Endodermal cell (in vitro differentiated cells): ENCODE measurements at regions not wholly inside any gene's neighbourhood (a gene's known extent, or its start where the extent isn't known, plus 50 kb on each side); places are given as distances from the start of the nearest gene placed in this dataset.
"Not testable (repeated sequence)": the region's sequence is repeated elsewhere in the genome, so short reads cannot be mapped to it uniquely, and the experiment has no call there.

ENCODE experiments used
- DNase-seq: peaks from one replicate; pipeline ENCODE4 v3.0.0-alpha.2; 2017
- H3K27ac ChIP-seq: 2 replicates; pipeline ENCODE4 v1.5.1; 2013; ENCODE audit warnings: mild to moderate bottlenecking, low read depth, low read length, moderate library complexity
- H3K27me3 ChIP-seq: 2 replicates; pipeline ENCODE4 v1.6.1; 2013; ENCODE audit warnings: mild to moderate bottlenecking, low read length, moderate library complexity; ENCODE audit not compliant: insufficient read depth, control insufficient read depth, poor library complexity, severe bottlenecking
- H3K36me3 ChIP-seq: 2 replicates; pipeline ENCODE4 v1.7.0; 2013; ENCODE audit warnings: mild to moderate bottlenecking, low read length, moderate library complexity; ENCODE audit not compliant: control insufficient read depth, insufficient read depth
- H3K4me1 ChIP-seq: one replicate; pipeline ENCODE4 v1.7.0; 2013; ENCODE audit warnings: low read length; ENCODE audit not compliant: control insufficient read depth, insufficient read depth
- H3K4me3 ChIP-seq: 2 replicates; pipeline ENCODE4 v1.5.1; 2013; ENCODE audit warnings: mild to moderate bottlenecking, low read length, moderate library complexity
- H3K9ac ChIP-seq: 2 replicates; pipeline ENCODE4 v1.6.1; 2013; ENCODE audit warnings: mild to moderate bottlenecking, low read length, moderate library complexity; ENCODE audit not compliant: poor library complexity, severe bottlenecking; ENCODE audit errors: extremely low read depth
- H3K9me3 ChIP-seq: 2 replicates; pipeline ENCODE4 v1.6.1; 2013; ENCODE audit warnings: mild to moderate bottlenecking, low read length, moderate library complexity; ENCODE audit not compliant: control insufficient read depth
- H3K27ac Mint-ChIP-seq: 2 replicates; pipeline ENCODE4 v1.8.0; 2020; ENCODE audit warnings: mixed read lengths
- H3K27me3 Mint-ChIP-seq: 2 replicates; pipeline ENCODE4 v1.8.0; 2021; ENCODE audit warnings: mild to moderate bottlenecking, mixed read lengths; ENCODE audit not compliant: insufficient read depth
- H3K36me3 Mint-ChIP-seq: 2 replicates; pipeline ENCODE4 v1.8.0; 2020; ENCODE audit warnings: low read depth, mixed read lengths
- H3K4me1 Mint-ChIP-seq: 2 replicates; pipeline ENCODE4 v1.8.0; 2020; ENCODE audit warnings: mixed read lengths
- H3K4me3 Mint-ChIP-seq: 2 replicates; pipeline ENCODE4 v1.8.0; 2020; ENCODE audit warnings: mild to moderate bottlenecking, moderate library complexity, mixed read lengths
- H3K9me3 Mint-ChIP-seq: 2 replicates; pipeline ENCODE4 v1.8.0; 2020; ENCODE audit warnings: mild to moderate bottlenecking, mixed read lengths
- CTCF ChIP-seq: fragments of 200-600 bp; sonication (generic); conservative IDR thresholded peaks from 2 replicates; pipeline ENCODE4 v1.5.0; 2021; ENCODE audit warnings: antibody characterized with exemption, mild to moderate bottlenecking
- WGBS, 2 experiments: methylation state at CpG; one replicate each; pipeline versions ENCODE4 v1.1.5 to v1.1.7; 2013; ENCODE audit warnings: missing lambda C conversion rate in 2 of 2, mixed read lengths in 1 of 2; ENCODE audit not compliant: insufficient coverage in 1 of 2, insufficient read length in 1 of 2; 5-methylcytosine and 5-hydroxymethylcytosine counted together

- Mint-ChIP-seq H3K27ac (no peak overlapping the region), H3K4me1 (no peaks in the 10 kb centered on the region), H3K4me3 (no peak overlapping the region), H3K36me3 (peaks cover 2% of the 10 kb centered on the region), H3K9me3 (peaks cover 79% of the 10 kb centered on the region), H3K27me3 (no peaks in the 10 kb centered on the region)
- no peaks in the 10 kb centered on the region for H3K4me1 ChIP-seq
- DNase-seq, result peak; percentile 43
- no peak overlapping the region for H3K4me3 ChIP-seq
- H3K9me3 ChIP-seq, result peaks cover 41% of the 10 kb centered on the region
- H3K36me3 ChIP-seq, result no peaks in the 10 kb centered on the region
- no peaks in the 10 kb centered on the region for H3K27me3 ChIP-seq
- 89 to 90% methylated on average over 30 to 40 of the region's 40 CpGs for WGBS, 2 experiments
- peak; percentile 36 for TF ChIP-seq CTCF
- H3K27ac ChIP-seq, result no peak overlapping the region
- no peak overlapping the region for H3K9ac ChIP-seq
These were observed 933.8 kb downstream of the TMEM121 start for GRCh38 chr14:106459971-106460730.

GRCh38 chr14:106460916-106461315 lies 934.5 kb downstream of the TMEM121 start:
- Mint-ChIP-seq H3K4me3 (no peak overlapping the region), H3K9me3 (peaks cover 77% of the 10 kb centered on the region), H3K4me1 (no peaks in the 10 kb centered on the region), H3K27ac (no peak overlapping the region), H3K36me3 (peaks cover 2% of the 10 kb centered on the region), H3K27me3 (no peaks in the 10 kb centered on the region)
- 94 to 95% methylated on average over 13 to 25 of the region's 25 CpGs for WGBS, 2 experiments
- no peak overlapping the region for H3K27ac ChIP-seq
- no peak overlapping the region for H3K9ac ChIP-seq
- no peaks in the 10 kb centered on the region for H3K4me1 ChIP-seq
- no peak for DNase-seq
- no peaks in the 10 kb centered on the region for H3K36me3 ChIP-seq
- TF ChIP-seq CTCF, result no peak
- H3K4me3 ChIP-seq, result no peak overlapping the region
- H3K9me3 ChIP-seq, result peaks cover 33% of the 10 kb centered on the region
- no peaks in the 10 kb centered on the region for H3K27me3 ChIP-seq

GRCh38 chr14:106466483-106466882 lies 940.1 kb downstream of the TMEM121 start:
- H3K9me3 ChIP-seq, H3K27me3 ChIP-seq, H3K4me1 ChIP-seq, H3K27ac ChIP-seq, H3K4me3 ChIP-seq, H3K27ac Mint-ChIP-seq, H3K4me1 Mint-ChIP-seq, H3K9ac ChIP-seq, H3K4me3 Mint-ChIP-seq, H3K27me3 Mint-ChIP-seq, DNase-seq, H3K36me3 Mint-ChIP-seq, H3K36me3 ChIP-seq: not testable (repeated sequence)
- H3K9me3 Mint-ChIP-seq, result peaks cover 76% of the 10 kb centered on the region
- 85 to 100% methylated on average over 1 to 3 of the region's 4 CpGs for WGBS, 2 experiments

DNA sequence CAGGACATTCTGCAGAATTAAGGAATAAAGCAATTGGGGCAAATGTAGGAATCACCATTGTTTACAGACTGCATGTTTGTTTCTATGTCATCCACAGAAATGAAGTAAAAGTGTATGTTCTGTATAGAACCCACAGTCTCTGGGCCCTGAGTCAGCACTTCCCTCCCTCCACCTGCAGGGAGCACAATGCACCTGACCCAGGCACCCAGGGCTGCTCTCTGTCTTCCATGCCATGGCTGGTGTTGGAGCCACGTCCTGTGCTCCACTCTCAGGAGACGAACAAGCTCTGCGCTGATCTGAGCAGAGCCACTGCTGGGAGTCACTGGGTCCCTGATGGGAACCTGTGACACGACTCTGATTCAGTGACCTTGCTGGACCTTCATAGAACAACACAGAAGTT lies 942.5 kb downstream of the TMEM121 start:
- H3K27me3 ChIP-seq, H3K4me1 ChIP-seq, H3K9me3 ChIP-seq, H3K4me1 Mint-ChIP-seq, H3K36me3 ChIP-seq, H3K36me3 Mint-ChIP-seq, H3K27me3 Mint-ChIP-seq, H3K4me3 Mint-ChIP-seq, DNase-seq, H3K27ac Mint-ChIP-seq, H3K9ac ChIP-seq, H3K4me3 ChIP-seq, H3K27ac ChIP-seq: not testable (repeated sequence)
- 70% methylated on average over 3 of the region's 4 CpGs; no CpG with 5 or more reads in 1 of the 2 experiments for WGBS, 2 experiments
- H3K9me3 Mint-ChIP-seq, result peaks cover 69% of the 10 kb centered on the region

DNA sequence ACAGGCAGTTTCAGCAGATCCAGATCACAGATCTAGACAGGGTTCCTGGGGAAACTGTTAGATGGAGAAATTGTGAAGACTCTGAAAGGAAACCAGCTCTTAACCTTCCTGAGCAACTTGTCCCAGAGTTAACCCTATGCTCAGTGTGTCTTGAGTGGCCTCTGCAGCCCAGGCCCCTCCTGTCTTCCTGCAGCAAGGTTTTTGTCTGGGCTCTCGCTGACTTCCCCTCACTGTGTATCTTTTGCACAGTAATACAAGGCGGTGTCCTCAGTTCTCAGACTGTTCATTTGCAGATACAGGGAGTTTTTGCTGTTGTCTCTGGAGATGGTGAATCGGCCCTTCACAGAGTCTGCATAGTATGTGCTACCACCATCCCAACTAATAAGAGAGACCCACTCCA lies 943.6 kb downstream of the TMEM121 start:
- DNase-seq, H3K36me3 ChIP-seq, H3K27ac ChIP-seq, H3K9ac ChIP-seq, H3K4me1 ChIP-seq, H3K4me3 ChIP-seq, H3K4me1 Mint-ChIP-seq, H3K27ac Mint-ChIP-seq, H3K4me3 Mint-ChIP-seq, H3K27me3 Mint-ChIP-seq, H3K36me3 Mint-ChIP-seq, H3K27me3 ChIP-seq: not testable (repeated sequence)
- peaks cover 13% of the 10 kb centered on the region for H3K9me3 ChIP-seq
- 50 to 66% methylated on average over 2 to 3 of the region's 3 CpGs for WGBS, 2 experiments
- peaks cover 73% of the 10 kb centered on the region for H3K9me3 Mint-ChIP-seq
